ENCODE measurements at regions not wholly inside any gene's neighbourhood (a gene's known extent, or its start where the extent isn't known, plus 50 kb on each side); places are given as distances from the start of the nearest gene placed in this dataset.

GRCh38 chr6:159480471-159480870 is 212.6 kb downstream of the SOD2 start:
- peaks cover 0 to 4% of the 10 kb centered on the region in 2 donors for H3K36me3 Mint-ChIP-seq
- H3K4me3 Mint-ChIP-seq = no peak overlapping the region
- H3K27me3 Mint-ChIP-seq = peaks cover 0 to 6% (median 5%) of the 10 kb centered on the region in 3 donors
- no peaks in the 10 kb centered on the region for H3K9me3 Mint-ChIP-seq
- H3K4me1 Mint-ChIP-seq = peaks cover 0 to 13% (median 0%) of the 10 kb centered on the region in 3 donors
- H3K27ac Mint-ChIP-seq = no peak overlapping the region
- DNase-seq (no peak), ATAC-seq (ENCODE audit: low read depth in 2 of 2) (no peak)

GRCh38 chr6:159479146-159479545 is 213.9 kb downstream of the SOD2 start:
- peaks cover 0 to 6% (median 5%) of the 10 kb centered on the region in 3 donors for H3K27me3 Mint-ChIP-seq
- no peaks in the 10 kb centered on the region for H3K9me3 Mint-ChIP-seq
- peaks cover 0 to 13% (median 0%) of the 10 kb centered on the region in 3 donors for H3K4me1 Mint-ChIP-seq
- no peak for DNase-seq
- no peak overlapping the region for H3K4me3 Mint-ChIP-seq
- ATAC-seq (ENCODE audit: low read depth in 2 of 2) = no peak
- H3K36me3 Mint-ChIP-seq = peaks cover 0 to 4% of the 10 kb centered on the region in 2 donors
- no peak overlapping the region for H3K27ac Mint-ChIP-seq

GRCh38 chr6:159473475-159474263 is 219.4 kb downstream of the SOD2 start:
- peaks cover 2 to 10% of the 10 kb centered on the region in 2 donors for H3K36me3 Mint-ChIP-seq
- no peak for DNase-seq
- H3K9me3 Mint-ChIP-seq = peaks cover 0 to 12% (median 3%) of the 10 kb centered on the region in 7 donors
- no peaks in the 10 kb centered on the region for H3K27me3 Mint-ChIP-seq
- ATAC-seq (ENCODE audit: low read depth in 2 of 2) = no peak
- no peak overlapping the region for H3K4me3 Mint-ChIP-seq
- H3K27ac Mint-ChIP-seq = no peak overlapping the region
- peaks cover 3 to 18% (median 7%) of the 10 kb centered on the region in 3 donors for H3K4me1 Mint-ChIP-seq

- H3K9me3 Mint-ChIP-seq = peaks cover 0 to 12% (median 3%) of the 10 kb centered on the region in 7 donors
- H3K27ac Mint-ChIP-seq = peak overlapping the region in 1 of 6 donors; percentile 21
- H3K36me3 Mint-ChIP-seq = peaks cover 0 to 10% of the 10 kb centered on the region in 2 donors
- H3K4me1 Mint-ChIP-seq = peaks cover 20 to 42% (median 30%) of the 10 kb centered on the region in 3 donors
- H3K4me3 Mint-ChIP-seq = no peak overlapping the region
- DNase-seq (no peak), ATAC-seq (ENCODE audit: low read depth in 2 of 2) (no peak)
- no peaks in the 10 kb centered on the region for H3K27me3 Mint-ChIP-seq
These were observed 222.6 kb downstream of the SOD2 start for GRCh38 chr6:159470397-159470796.

- Mint-ChIP-seq H3K27ac (peak overlapping the region in 1 of 6 donors; percentile 4), H3K4me1 (peaks cover 20 to 42% (median 30%) of the 10 kb centered on the region in 3 donors), H3K27me3 (no peaks in the 10 kb centered on the region), H3K36me3 (peaks cover 0 to 10% of the 10 kb centered on the region in 2 donors), H3K4me3 (no peak overlapping the region), H3K9me3 (peaks cover 0 to 12% (median 3%) of the 10 kb centered on the region in 7 donors)
- DNase-seq (no peak), ATAC-seq (ENCODE audit: low read depth in 2 of 2) (no peak)
These were observed 223.6 kb downstream of the SOD2 start for GRCh38 chr6:159469443-159469842.

- no peaks in the 10 kb centered on the region for H3K27me3 Mint-ChIP-seq
- H3K36me3 Mint-ChIP-seq = peaks cover 0 to 10% of the 10 kb centered on the region in 2 donors
- peak overlapping the region in 2 of 6 donors; percentile 55 to 58 for H3K27ac Mint-ChIP-seq
- no peak for ATAC-seq (ENCODE audit: low read depth in 2 of 2)
- H3K4me1 Mint-ChIP-seq = peaks cover 20 to 42% (median 30%) of the 10 kb centered on the region in 3 donors
- DNase-seq = no peak
- no peak overlapping the region for H3K4me3 Mint-ChIP-seq
- peaks cover 0 to 12% (median 3%) of the 10 kb centered on the region in 7 donors for H3K9me3 Mint-ChIP-seq
These were observed 224.0 kb downstream of the SOD2 start for GRCh38 chr6:159468994-159469393.

- DNase-seq (no peak), ATAC-seq (ENCODE audit: low read depth in 2 of 2) (peak in 1 of 2 donors; percentile 57)
- H3K27ac Mint-ChIP-seq = peak overlapping the region in 3 of 6 donors; percentile 5 to 65 (median 55)
- peaks cover 0 to 12% (median 3%) of the 10 kb centered on the region in 7 donors for H3K9me3 Mint-ChIP-seq
- no peaks in the 10 kb centered on the region for H3K27me3 Mint-ChIP-seq
- H3K4me3 Mint-ChIP-seq = peak overlapping the region in 4 of 8 donors; percentile 36 to 63 (median 50)
- peaks cover 0 to 10% of the 10 kb centered on the region in 2 donors for H3K36me3 Mint-ChIP-seq
- peaks cover 20 to 44% (median 35%) of the 10 kb centered on the region in 3 donors for H3K4me1 Mint-ChIP-seq
These were observed 225.5 kb downstream of the SOD2 start for GRCh38 chr6:159467473-159468041.

- ATAC-seq (ENCODE audit: low read depth in 2 of 2) = no peak
- Mint-ChIP-seq H3K27ac (peak overlapping the region in 1 of 6 donors; percentile 3), H3K4me3 (peak overlapping the region in 3 of 8 donors; percentile 26 to 54 (median 44)), H3K9me3 (peaks cover 0 to 9% (median 2%) of the 10 kb centered on the region in 7 donors), H3K36me3 (peaks cover 0 to 4% of the 10 kb centered on the region in 2 donors), H3K4me1 (peaks cover 20 to 40% (median 38%) of the 10 kb centered on the region in 3 donors), H3K27me3 (no peaks in the 10 kb centered on the region)
- DNase-seq = no peak
These were observed 226.1 kb downstream of the SOD2 start for GRCh38 chr6:159466926-159467325.

GRCh38 chr6:159464816-159465215 is 228.2 kb downstream of the SOD2 start:
- no peak for DNase-seq
- H3K27me3 Mint-ChIP-seq = no peaks in the 10 kb centered on the region
- H3K9me3 Mint-ChIP-seq = no peaks in the 10 kb centered on the region
- ATAC-seq (ENCODE audit: low read depth in 2 of 2) = no peak
- H3K4me1 Mint-ChIP-seq = peaks cover 20 to 58% (median 41%) of the 10 kb centered on the region in 3 donors
- H3K27ac Mint-ChIP-seq = no peak overlapping the region
- H3K4me3 Mint-ChIP-seq = no peak overlapping the region
- no peaks in the 10 kb centered on the region for H3K36me3 Mint-ChIP-seq

- Mint-ChIP-seq H3K4me1 (peaks cover 13 to 47% (median 30%) of the 10 kb centered on the region in 3 donors), H3K27me3 (no peaks in the 10 kb centered on the region), H3K27ac (no peak overlapping the region), H3K4me3 (peak overlapping the region in 1 of 8 donors; percentile 1), H3K9me3 (peaks cover 0 to 8% (median 0%) of the 10 kb centered on the region in 7 donors), H3K36me3 (no peaks in the 10 kb centered on the region)
- ATAC-seq (ENCODE audit: low read depth in 2 of 2) (no peak), DNase-seq (no peak)
These were observed 229.8 kb downstream of the SOD2 start for GRCh38 chr6:159463119-159463829.

GRCh38 chr6:159462431-159462830 is 230.6 kb downstream of the SOD2 start:
- Mint-ChIP-seq H3K4me3 (no peak overlapping the region), H3K9me3 (peaks cover 0 to 8% (median 0%) of the 10 kb centered on the region in 7 donors), H3K27me3 (no peaks in the 10 kb centered on the region), H3K36me3 (no peaks in the 10 kb centered on the region), H3K4me1 (peaks cover 5 to 40% (median 22%) of the 10 kb centered on the region in 3 donors), H3K27ac (no peak overlapping the region)
- ATAC-seq (ENCODE audit: low read depth in 2 of 2) (no peak), DNase-seq (no peak)

- H3K4me1 Mint-ChIP-seq = peaks cover under 1 to 35% (median 17%) of the 10 kb centered on the region in 3 donors
- no peaks in the 10 kb centered on the region for H3K27me3 Mint-ChIP-seq
- no peaks in the 10 kb centered on the region for H3K36me3 Mint-ChIP-seq
- ATAC-seq (ENCODE audit: low read depth in 2 of 2) = peak in 1 of 2 donors; percentile 81
- no peak overlapping the region for H3K27ac Mint-ChIP-seq
- peaks cover 0 to 8% (median 0%) of the 10 kb centered on the region in 7 donors for H3K9me3 Mint-ChIP-seq
- peak overlapping the region in 2 of 8 donors; percentile 42 to 45 for H3K4me3 Mint-ChIP-seq
- no peak for DNase-seq
These were observed 231.0 kb downstream of the SOD2 start for GRCh38 chr6:159461998-159462397.

GRCh38 chr6:159461266-159461665 is 231.8 kb downstream of the SOD2 start:
- H3K4me1 Mint-ChIP-seq = peaks cover 0 to 30% (median 14%) of the 10 kb centered on the region in 3 donors
- DNase-seq (no peak), ATAC-seq (ENCODE audit: low read depth in 2 of 2) (no peak)
- no peaks in the 10 kb centered on the region for H3K27me3 Mint-ChIP-seq
- H3K9me3 Mint-ChIP-seq = peaks cover 0 to 8% (median 0%) of the 10 kb centered on the region in 7 donors
- peak overlapping the region in 3 of 6 donors; percentile 1 to 48 (median 19) for H3K27ac Mint-ChIP-seq
- H3K4me3 Mint-ChIP-seq = peak overlapping the region in 2 of 8 donors; percentile 35 to 45
- no peaks in the 10 kb centered on the region for H3K36me3 Mint-ChIP-seq

All from naive B cell (primary cell).